Lower lobe of right lung (tissue), 2 donors: ENCODE measurements at regions not wholly inside any gene's neighbourhood (a gene's known extent, or its start where the extent isn't known, plus 50 kb on each side); places are given as distances from the start of the nearest gene placed in this dataset.

Experiments
- ATAC-seq, 2 donors: fragments of 200-7000 bp; cut with Tn5 transposase; one replicate each; pipeline ENCODE4 v1.9.1; 2020 to 2022; ENCODE audit warnings: mild to moderate bottlenecking in 2 of 2, moderate library complexity in 2 of 2
- DNase-seq: peaks from one replicate; pipeline ENCODE4 v3.0.0-alpha.2; 2020
- H3K27ac ChIP-seq: fragments of 200-600 bp; one replicate; pipeline ENCODE4 v1.8.0; 2022
- H3K27me3 ChIP-seq: fragments of 200-600 bp; one replicate; pipeline ENCODE4 v1.8.0; 2022; ENCODE audit warnings: low read depth
- H3K36me3 ChIP-seq: fragments of 200-600 bp; one replicate; pipeline ENCODE4 v1.8.0; 2022; ENCODE audit warnings: mild to moderate bottlenecking
- H3K4me1 ChIP-seq: fragments of 200-600 bp; one replicate; pipeline ENCODE4 v1.8.0; 2022
- H3K4me3 ChIP-seq: fragments of 200-600 bp; one replicate; pipeline ENCODE4 v1.8.0; 2022; ENCODE audit warnings: mild to moderate bottlenecking
- H3K9me3 ChIP-seq: fragments of 200-600 bp; one replicate; pipeline ENCODE4 v1.8.0; 2022
- intact Hi-C: fragments of 100-400 bp; cut with DNase I; formaldehyde crosslinking; loops from one replicate; pipeline ENCODE4 v1.11.0; 2022
- TF ChIP-seq, protein P1 (sequence below): fragments of 200-600 bp; IDR thresholded peaks from one replicate; pipeline ENCODE4 v1.8.0; 2022; ENCODE audit warnings: antibody characterized with exemption, mild to moderate bottlenecking
- donor health status: DM: no; HTN: yes; CAD: no; lungs with severe emphysema.

DNA sequence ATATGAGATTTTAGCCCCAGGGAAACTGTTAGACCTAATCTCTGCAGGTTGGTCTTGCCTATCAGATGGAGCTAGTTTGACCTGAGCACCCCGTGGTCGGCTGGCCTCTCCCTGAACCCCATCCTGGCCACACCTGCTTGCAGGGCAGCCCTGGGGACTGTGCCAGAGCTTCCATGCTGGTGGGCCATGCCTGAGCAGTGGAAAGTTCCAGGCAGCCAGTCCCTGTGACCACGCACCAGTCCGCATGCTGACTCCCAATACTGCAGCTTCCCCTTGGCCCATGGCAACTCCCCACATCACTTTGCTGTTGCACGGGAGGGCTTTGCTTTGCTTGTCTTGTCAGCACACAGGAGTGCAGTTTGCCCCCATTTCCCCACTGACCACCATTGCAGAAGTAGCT is 427.8 kb upstream of the SEMA3D start:
- TF ChIP-seq, protein P1, sequence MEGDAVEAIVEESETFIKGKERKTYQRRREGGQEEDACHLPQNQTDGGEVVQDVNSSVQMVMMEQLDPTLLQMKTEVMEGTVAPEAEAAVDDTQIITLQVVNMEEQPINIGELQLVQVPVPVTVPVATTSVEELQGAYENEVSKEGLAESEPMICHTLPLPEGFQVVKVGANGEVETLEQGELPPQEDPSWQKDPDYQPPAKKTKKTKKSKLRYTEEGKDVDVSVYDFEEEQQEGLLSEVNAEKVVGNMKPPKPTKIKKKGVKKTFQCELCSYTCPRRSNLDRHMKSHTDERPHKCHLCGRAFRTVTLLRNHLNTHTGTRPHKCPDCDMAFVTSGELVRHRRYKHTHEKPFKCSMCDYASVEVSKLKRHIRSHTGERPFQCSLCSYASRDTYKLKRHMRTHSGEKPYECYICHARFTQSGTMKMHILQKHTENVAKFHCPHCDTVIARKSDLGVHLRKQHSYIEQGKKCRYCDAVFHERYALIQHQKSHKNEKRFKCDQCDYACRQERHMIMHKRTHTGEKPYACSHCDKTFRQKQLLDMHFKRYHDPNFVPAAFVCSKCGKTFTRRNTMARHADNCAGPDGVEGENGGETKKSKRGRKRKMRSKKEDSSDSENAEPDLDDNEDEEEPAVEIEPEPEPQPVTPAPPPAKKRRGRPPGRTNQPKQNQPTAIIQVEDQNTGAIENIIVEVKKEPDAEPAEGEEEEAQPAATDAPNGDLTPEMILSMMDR = no peak
- intact Hi-C loops = no loop called here
- Histone ChIP-seq H3K9me3 (no peaks in the 10 kb centered on the region), H3K36me3 (no peaks in the 10 kb centered on the region), H3K4me3 (no peak overlapping the region), H3K4me1 (no peaks in the 10 kb centered on the region), H3K27ac (no peak overlapping the region), H3K27me3 (no peaks in the 10 kb centered on the region)
- peak in 1 of 2 donors; percentile 38 for ATAC-seq
- DNase-seq = peak; percentile 35

DNA sequence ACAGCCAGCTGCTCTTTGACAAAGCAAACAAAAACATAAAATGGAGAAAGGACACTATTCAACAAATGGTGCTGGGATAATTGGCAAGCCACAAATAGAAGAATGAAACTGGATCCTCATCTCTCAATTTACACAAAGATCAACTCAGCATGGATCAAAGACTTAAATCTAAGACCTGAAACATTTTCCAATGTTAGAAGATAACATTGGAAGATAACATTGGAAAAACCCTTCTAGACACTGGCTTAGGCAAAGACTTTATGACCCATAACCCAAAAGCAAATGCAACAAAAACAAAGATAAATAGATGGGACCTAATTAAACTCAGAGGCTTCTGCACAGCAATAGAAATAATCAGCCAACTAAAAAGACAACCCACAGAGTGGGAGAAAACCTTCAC is 425.7 kb upstream of the SEMA3D start:
- Histone ChIP-seq H3K27me3 (no peaks in the 10 kb centered on the region), H3K4me3 (no peak overlapping the region), H3K36me3 (no peaks in the 10 kb centered on the region), H3K9me3 (no peaks in the 10 kb centered on the region), H3K4me1 (no peaks in the 10 kb centered on the region), H3K27ac (no peak overlapping the region)
- DNase-seq (no peak), ATAC-seq (no peak)
- TF ChIP-seq, protein P1 = no peak
- intact Hi-C loops = no loop called here

DNA sequence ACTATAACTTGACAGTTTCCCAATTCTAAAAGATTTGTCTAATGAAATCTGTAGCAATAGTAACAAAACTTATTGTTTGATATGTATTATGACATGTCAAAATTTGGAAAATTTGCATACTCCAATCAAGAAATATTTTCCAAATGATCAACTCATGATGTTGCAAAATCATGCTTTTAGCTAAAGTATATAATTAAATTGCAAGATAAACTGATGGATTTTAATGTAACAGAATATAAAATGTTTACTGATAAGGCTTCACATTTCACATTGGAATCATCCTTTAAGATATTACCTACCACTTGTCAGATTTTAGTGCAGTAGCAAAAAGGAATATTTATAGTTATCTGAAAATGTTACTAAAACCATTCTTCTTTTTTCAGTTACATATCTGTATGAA is 421.9 kb upstream of the SEMA3D start:
- Histone ChIP-seq H3K9me3 (no peaks in the 10 kb centered on the region), H3K4me3 (no peak overlapping the region), H3K36me3 (no peaks in the 10 kb centered on the region), H3K4me1 (no peaks in the 10 kb centered on the region), H3K27me3 (no peaks in the 10 kb centered on the region), H3K27ac (no peak overlapping the region)
- intact Hi-C loops = no loop called here
- TF ChIP-seq, protein P1 = no peak
- no peak for DNase-seq
- ATAC-seq = no peak

DNA sequence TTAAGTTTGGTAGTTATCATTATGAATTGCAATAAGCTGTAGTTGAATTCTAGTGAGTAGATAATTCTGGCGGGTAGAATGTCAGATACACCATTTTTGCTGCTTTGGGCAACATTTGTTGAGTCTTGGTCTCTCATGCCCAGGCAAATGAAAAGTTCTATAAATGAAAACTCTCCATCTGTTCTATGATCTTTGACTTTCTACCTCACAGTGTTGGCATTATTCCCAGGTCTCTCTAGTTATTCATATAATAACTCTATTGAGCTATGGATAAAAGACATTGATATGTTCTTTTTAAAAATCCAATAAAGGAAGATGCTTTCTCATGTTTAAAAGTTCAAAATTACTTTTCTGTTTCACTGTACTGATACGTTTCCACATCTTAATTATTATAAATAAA is 415.3 kb upstream of the SEMA3D start:
- intact Hi-C loops = no loop called here
- H3K4me1 ChIP-seq = no peaks in the 10 kb centered on the region
- H3K9me3 ChIP-seq = no peaks in the 10 kb centered on the region
- H3K4me3 ChIP-seq = no peak overlapping the region
- H3K27ac ChIP-seq = no peak overlapping the region
- H3K27me3 ChIP-seq = no peaks in the 10 kb centered on the region
- ATAC-seq = no peak
- DNase-seq = no peak
- TF ChIP-seq, protein P1 = no peak
- H3K36me3 ChIP-seq = no peaks in the 10 kb centered on the region

DNA sequence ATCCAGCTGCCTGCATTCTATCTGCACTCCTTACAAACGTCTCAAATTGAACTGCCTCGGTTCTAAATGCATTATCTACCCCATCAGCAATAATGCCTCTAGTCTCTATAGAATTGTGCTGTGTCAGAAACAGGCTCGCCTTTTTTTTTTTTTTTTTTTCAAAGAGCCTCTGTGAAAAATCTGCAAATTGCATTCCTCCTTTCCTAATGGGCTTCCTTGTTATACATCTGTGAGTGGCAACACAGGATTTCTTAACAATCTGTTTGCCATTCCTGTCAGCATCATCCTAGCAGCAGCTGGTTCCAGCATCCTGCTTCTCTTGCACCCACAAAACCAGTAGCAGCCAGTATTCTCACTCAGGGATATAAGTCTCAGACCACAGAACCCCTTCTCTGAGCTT is 413.5 kb upstream of the SEMA3D start:
- ATAC-seq (no peak), DNase-seq (no peak)
- Histone ChIP-seq H3K9me3 (no peaks in the 10 kb centered on the region), H3K36me3 (no peaks in the 10 kb centered on the region), H3K27ac (no peak overlapping the region), H3K4me3 (no peak overlapping the region), H3K4me1 (no peaks in the 10 kb centered on the region), H3K27me3 (no peaks in the 10 kb centered on the region)
- intact Hi-C loops = no loop called here
- TF ChIP-seq, protein P1 = no peak

- intact Hi-C loops = no loop called here
Observed at GRCh38 chr7:85596827-85597226, 410.0 kb upstream of the SEMA3D start.

More at GRCh38 chr7:85596827-85597226, 410.0 kb upstream of the SEMA3D start:
- no peaks in the 10 kb centered on the region for H3K36me3 ChIP-seq
- DNase-seq = no peak
- no peaks in the 10 kb centered on the region for H3K27me3 ChIP-seq
- no peak overlapping the region for H3K27ac ChIP-seq
- ATAC-seq = no peak
- TF ChIP-seq, protein P1 = no peak
- no peaks in the 10 kb centered on the region for H3K9me3 ChIP-seq
- no peaks in the 10 kb centered on the region for H3K4me1 ChIP-seq
- H3K4me3 ChIP-seq = no peak overlapping the region
